H1 (cell line): ENCODE measurements at regions not wholly inside any gene's neighbourhood (a gene's known extent, or its start where the extent isn't known, plus 50 kb on each side); places are given as distances from the start of the nearest gene placed in this dataset.

Experiments used
- ATF2 ChIP-seq: IDR thresholded peaks from 2 replicates; pipeline ENCODE4 v1.6.1; 2012; ENCODE audit warnings: low read length, inconsistent platforms
- CBX5 ChIP-seq: fragments of 300-800, 300-1000 bp; sonication (generic); IDR thresholded peaks from 2 replicates; pipeline ENCODE4 v1.7.1; 2016; ENCODE audit warnings: antibody characterized with exemption, low read length, low read depth
- E2F6 ChIP-seq: IDR thresholded peaks from 2 replicates; pipeline ENCODE4 v1.6.1; 2012; ENCODE audit warnings: inconsistent platforms
- EGR1 ChIP-seq: IDR thresholded peaks from 2 replicates; pipeline ENCODE4 v1.6.1; 2011; ENCODE audit warnings: low read depth, low read length, borderline replicate concordance
- EP300 ChIP-seq, 2 experiments: IDR thresholded peaks; 1 replicate in 1 of 2; 2 replicates in 1 of 2; pipeline ENCODE4 v1.6.1; 2011 to 2012; ENCODE audit warnings: low read depth in 2 of 2, low read length in 2 of 2, mild to moderate bottlenecking in 2 of 2, borderline replicate concordance in 1 of 2, inconsistent platforms in 1 of 2, moderate library complexity in 1 of 2
- PHF8 ChIP-seq: fragments of 200-600 bp; sonication (generic); conservative IDR thresholded peaks from 2 replicates; pipeline ENCODE4 v1.7.1; 2012; ENCODE audit warnings: low read depth, mild to moderate bottlenecking, inconsistent platforms, low read length, moderate library complexity
- SP1 ChIP-seq: IDR thresholded peaks from 2 replicates; pipeline ENCODE4 v1.6.1; 2011; ENCODE audit warnings: low read depth, low read length
- TCF12 ChIP-seq: IDR thresholded peaks from 2 replicates; pipeline ENCODE4 v1.6.1; 2011; ENCODE audit warnings: low read depth, mild to moderate bottlenecking, low read length
- ZNF274 ChIP-seq: IDR thresholded peaks from 2 replicates; pipeline ENCODE4 v1.7.0; 2012; ENCODE audit warnings: low read length, borderline replicate concordance; ENCODE audit errors: extremely low read depth
- TF ChIP-seq, protein P1 (sequence below): fragments of 300-600 bp; sonication (generic); IDR thresholded peaks from 2 replicates; pipeline ENCODE4 v1.7.1; 2012; ENCODE audit warnings: low read length, moderate library complexity, mild to moderate bottlenecking, inconsistent platforms; ENCODE audit not compliant: insufficient replicate concordance

GRCh38 chr14:82419933-82420332 lies 886.3 kb upstream of the SEL1L start (continued):
- TF ChIP-seq, protein P1, sequence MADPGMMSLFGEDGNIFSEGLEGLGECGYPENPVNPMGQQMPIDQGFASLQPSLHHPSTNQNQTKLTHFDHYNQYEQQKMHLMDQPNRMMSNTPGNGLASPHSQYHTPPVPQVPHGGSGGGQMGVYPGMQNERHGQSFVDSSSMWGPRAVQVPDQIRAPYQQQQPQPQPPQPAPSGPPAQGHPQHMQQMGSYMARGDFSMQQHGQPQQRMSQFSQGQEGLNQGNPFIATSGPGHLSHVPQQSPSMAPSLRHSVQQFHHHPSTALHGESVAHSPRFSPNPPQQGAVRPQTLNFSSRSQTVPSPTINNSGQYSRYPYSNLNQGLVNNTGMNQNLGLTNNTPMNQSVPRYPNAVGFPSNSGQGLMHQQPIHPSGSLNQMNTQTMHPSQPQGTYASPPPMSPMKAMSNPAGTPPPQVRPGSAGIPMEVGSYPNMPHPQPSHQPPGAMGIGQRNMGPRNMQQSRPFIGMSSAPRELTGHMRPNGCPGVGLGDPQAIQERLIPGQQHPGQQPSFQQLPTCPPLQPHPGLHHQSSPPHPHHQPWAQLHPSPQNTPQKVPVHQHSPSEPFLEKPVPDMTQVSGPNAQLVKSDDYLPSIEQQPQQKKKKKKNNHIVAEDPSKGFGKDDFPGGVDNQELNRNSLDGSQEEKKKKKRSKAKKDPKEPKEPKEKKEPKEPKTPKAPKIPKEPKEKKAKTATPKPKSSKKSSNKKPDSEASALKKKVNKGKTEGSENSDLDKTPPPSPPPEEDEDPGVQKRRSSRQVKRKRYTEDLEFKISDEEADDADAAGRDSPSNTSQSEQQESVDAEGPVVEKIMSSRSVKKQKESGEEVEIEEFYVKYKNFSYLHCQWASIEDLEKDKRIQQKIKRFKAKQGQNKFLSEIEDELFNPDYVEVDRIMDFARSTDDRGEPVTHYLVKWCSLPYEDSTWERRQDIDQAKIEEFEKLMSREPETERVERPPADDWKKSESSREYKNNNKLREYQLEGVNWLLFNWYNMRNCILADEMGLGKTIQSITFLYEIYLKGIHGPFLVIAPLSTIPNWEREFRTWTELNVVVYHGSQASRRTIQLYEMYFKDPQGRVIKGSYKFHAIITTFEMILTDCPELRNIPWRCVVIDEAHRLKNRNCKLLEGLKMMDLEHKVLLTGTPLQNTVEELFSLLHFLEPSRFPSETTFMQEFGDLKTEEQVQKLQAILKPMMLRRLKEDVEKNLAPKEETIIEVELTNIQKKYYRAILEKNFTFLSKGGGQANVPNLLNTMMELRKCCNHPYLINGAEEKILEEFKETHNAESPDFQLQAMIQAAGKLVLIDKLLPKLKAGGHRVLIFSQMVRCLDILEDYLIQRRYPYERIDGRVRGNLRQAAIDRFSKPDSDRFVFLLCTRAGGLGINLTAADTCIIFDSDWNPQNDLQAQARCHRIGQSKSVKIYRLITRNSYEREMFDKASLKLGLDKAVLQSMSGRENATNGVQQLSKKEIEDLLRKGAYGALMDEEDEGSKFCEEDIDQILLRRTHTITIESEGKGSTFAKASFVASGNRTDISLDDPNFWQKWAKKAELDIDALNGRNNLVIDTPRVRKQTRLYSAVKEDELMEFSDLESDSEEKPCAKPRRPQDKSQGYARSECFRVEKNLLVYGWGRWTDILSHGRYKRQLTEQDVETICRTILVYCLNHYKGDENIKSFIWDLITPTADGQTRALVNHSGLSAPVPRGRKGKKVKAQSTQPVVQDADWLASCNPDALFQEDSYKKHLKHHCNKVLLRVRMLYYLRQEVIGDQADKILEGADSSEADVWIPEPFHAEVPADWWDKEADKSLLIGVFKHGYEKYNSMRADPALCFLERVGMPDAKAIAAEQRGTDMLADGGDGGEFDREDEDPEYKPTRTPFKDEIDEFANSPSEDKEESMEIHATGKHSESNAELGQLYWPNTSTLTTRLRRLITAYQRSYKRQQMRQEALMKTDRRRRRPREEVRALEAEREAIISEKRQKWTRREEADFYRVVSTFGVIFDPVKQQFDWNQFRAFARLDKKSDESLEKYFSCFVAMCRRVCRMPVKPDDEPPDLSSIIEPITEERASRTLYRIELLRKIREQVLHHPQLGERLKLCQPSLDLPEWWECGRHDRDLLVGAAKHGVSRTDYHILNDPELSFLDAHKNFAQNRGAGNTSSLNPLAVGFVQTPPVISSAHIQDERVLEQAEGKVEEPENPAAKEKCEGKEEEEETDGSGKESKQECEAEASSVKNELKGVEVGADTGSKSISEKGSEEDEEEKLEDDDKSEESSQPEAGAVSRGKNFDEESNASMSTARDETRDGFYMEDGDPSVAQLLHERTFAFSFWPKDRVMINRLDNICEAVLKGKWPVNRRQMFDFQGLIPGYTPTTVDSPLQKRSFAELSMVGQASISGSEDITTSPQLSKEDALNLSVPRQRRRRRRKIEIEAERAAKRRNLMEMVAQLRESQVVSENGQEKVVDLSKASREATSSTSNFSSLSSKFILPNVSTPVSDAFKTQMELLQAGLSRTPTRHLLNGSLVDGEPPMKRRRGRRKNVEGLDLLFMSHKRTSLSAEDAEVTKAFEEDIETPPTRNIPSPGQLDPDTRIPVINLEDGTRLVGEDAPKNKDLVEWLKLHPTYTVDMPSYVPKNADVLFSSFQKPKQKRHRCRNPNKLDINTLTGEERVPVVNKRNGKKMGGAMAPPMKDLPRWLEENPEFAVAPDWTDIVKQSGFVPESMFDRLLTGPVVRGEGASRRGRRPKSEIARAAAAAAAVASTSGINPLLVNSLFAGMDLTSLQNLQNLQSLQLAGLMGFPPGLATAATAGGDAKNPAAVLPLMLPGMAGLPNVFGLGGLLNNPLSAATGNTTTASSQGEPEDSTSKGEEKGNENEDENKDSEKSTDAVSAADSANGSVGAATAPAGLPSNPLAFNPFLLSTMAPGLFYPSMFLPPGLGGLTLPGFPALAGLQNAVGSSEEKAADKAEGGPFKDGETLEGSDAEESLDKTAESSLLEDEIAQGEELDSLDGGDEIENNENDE, result no peak
- no peak for TF ChIP-seq CBX5
- no peak for TF ChIP-seq PHF8
- TF ChIP-seq TCF12, result no peak
- no peak for TF ChIP-seq EP300 (IDR thresholded peaks at IDR 0.05; ENCODE audit: borderline replicate concordance in 1 of 2, low read depth in 2 of 2, low read length in 2 of 2)
- no peak for TF ChIP-seq SP1
- no peak for TF ChIP-seq ATF2
- no peak for TF ChIP-seq EGR1
- no peak for TF ChIP-seq E2F6
- TF ChIP-seq ZNF274, result no peak
